NT2/D1 (cell line): ENCODE measurements at regions not wholly inside any gene's neighbourhood (a gene's known extent, or its start where the extent isn't known, plus 50 kb on each side); places are given as distances from the start of the nearest gene placed in this dataset.

Experiments
- DNase-seq: peaks from one replicate; pipeline ENCODE4 v3.0.0-alpha.2; 2011; ENCODE audit warnings: low read depth, low spot score
- H3K27me3 ChIP-seq: 2 replicates; pipeline ENCODE4 v1.6.0; 2011; ENCODE audit warnings: mild to moderate bottlenecking; ENCODE audit not compliant: insufficient read length, insufficient read depth
- H3K36me3 ChIP-seq: 2 replicates; pipeline ENCODE4 v1.6.1; 2011; ENCODE audit warnings: mild to moderate bottlenecking, low read length, mixed read lengths; ENCODE audit not compliant: insufficient read depth, insufficient read length
- H3K4me1 ChIP-seq: 2 replicates; pipeline ENCODE4 v1.5.1; 2011; ENCODE audit not compliant: insufficient read depth, insufficient read length
- H3K4me3 ChIP-seq: 2 replicates; pipeline ENCODE4 v1.5.1; 2011; ENCODE audit warnings: low read depth; ENCODE audit not compliant: insufficient read length
- H3K9ac ChIP-seq: 2 replicates; pipeline ENCODE4 v1.6.0; 2011; ENCODE audit warnings: low read depth; ENCODE audit not compliant: insufficient read length
- H3K9me3 ChIP-seq: 2 replicates; pipeline ENCODE4 v1.5.1; 2011; ENCODE audit warnings: mild to moderate bottlenecking, low read length; ENCODE audit not compliant: insufficient read depth
- SUZ12 ChIP-seq: IDR thresholded peaks from 2 replicates; pipeline ENCODE4 v1.6.1; 2011; ENCODE audit not compliant: insufficient read length, insufficient read depth; ENCODE audit errors: extremely low read depth
- YY1 ChIP-seq: IDR thresholded peaks from 2 replicates; pipeline ENCODE4 v1.6.1; 2011; ENCODE audit not compliant: insufficient read length, insufficient read depth
- ZNF274 ChIP-seq: IDR thresholded peaks from 2 replicates; pipeline ENCODE4 v1.6.1; 2011; ENCODE audit warnings: mild to moderate bottlenecking, low read depth, low read length

- H3K9ac ChIP-seq = no peak overlapping the region
- no peak for TF ChIP-seq YY1
- no peak for DNase-seq
- no peak overlapping the region for H3K4me3 ChIP-seq
- H3K9me3 ChIP-seq = no peaks in the 10 kb centered on the region
- peaks cover 4% of the 10 kb centered on the region for H3K27me3 ChIP-seq
- peaks cover 5% of the 10 kb centered on the region for H3K4me1 ChIP-seq
- H3K36me3 ChIP-seq = no peaks in the 10 kb centered on the region
Observed at GRCh38 chr20:58568483-58569240, 53.5 kb upstream of the APCDD1L start.

- H3K27me3 ChIP-seq = peaks cover 4% of the 10 kb centered on the region
- H3K9ac ChIP-seq = no peak overlapping the region
- H3K9me3 ChIP-seq = no peaks in the 10 kb centered on the region
- H3K4me1 ChIP-seq = peaks cover 5% of the 10 kb centered on the region
- DNase-seq = no peak
- no peak overlapping the region for H3K4me3 ChIP-seq
- no peaks in the 10 kb centered on the region for H3K36me3 ChIP-seq
- TF ChIP-seq SUZ12 (no peak), ZNF274 (no peak), YY1 (no peak)
Observed at GRCh38 chr20:58568126-58568482, 52.9 kb upstream of the APCDD1L start.

GRCh38 chr20:58567437-58567836, 52.2 kb upstream of the APCDD1L start:
- H3K4me1 ChIP-seq = peaks cover 5% of the 10 kb centered on the region
- H3K36me3 ChIP-seq = no peaks in the 10 kb centered on the region
- H3K4me3 ChIP-seq = no peak overlapping the region
- H3K27me3 ChIP-seq = peaks cover 4% of the 10 kb centered on the region
- TF ChIP-seq SUZ12 = no peak
- no peak for TF ChIP-seq ZNF274
- no peak for TF ChIP-seq YY1
- H3K9ac ChIP-seq = no peak overlapping the region
- DNase-seq = no peak
- H3K9me3 ChIP-seq = no peaks in the 10 kb centered on the region

- Histone ChIP-seq H3K27me3 (peaks cover 4% of the 10 kb centered on the region), H3K36me3 (no peaks in the 10 kb centered on the region), H3K9ac (no peak overlapping the region), H3K4me3 (no peak overlapping the region), H3K9me3 (no peaks in the 10 kb centered on the region), H3K4me1 (peaks cover 5% of the 10 kb centered on the region)
- TF ChIP-seq SUZ12 = no peak
- TF ChIP-seq YY1 = no peak
- no peak for TF ChIP-seq ZNF274
- no peak for DNase-seq
Observed at GRCh38 chr20:58566981-58567380, 51.8 kb upstream of the APCDD1L start.

- H3K9ac ChIP-seq = no peak overlapping the region
- H3K27me3 ChIP-seq = peaks cover 4% of the 10 kb centered on the region
- no peaks in the 10 kb centered on the region for H3K9me3 ChIP-seq
- no peak overlapping the region for H3K4me3 ChIP-seq
- no peak for DNase-seq
- H3K36me3 ChIP-seq = no peaks in the 10 kb centered on the region
- H3K4me1 ChIP-seq = peaks cover 5% of the 10 kb centered on the region
- TF ChIP-seq SUZ12 (no peak), ZNF274 (no peak), YY1 (no peak)
Observed at GRCh38 chr20:58565461-58566175, 50.4 kb upstream of the APCDD1L start.
